GM21786 (cell line): ENCODE measurements at regions not wholly inside any gene's neighbourhood (a gene's known extent, or its start where the extent isn't known, plus 50 kb on each side); places are given as distances from the start of the nearest gene placed in this dataset.

ENCODE experiments used
- ATAC-seq: cut with Tn5 transposase; IDR thresholded peaks from one replicate; pipeline ENCODE4 v1.9.1; 2021; ENCODE audit not compliant: unreplicated experiment

DNA sequence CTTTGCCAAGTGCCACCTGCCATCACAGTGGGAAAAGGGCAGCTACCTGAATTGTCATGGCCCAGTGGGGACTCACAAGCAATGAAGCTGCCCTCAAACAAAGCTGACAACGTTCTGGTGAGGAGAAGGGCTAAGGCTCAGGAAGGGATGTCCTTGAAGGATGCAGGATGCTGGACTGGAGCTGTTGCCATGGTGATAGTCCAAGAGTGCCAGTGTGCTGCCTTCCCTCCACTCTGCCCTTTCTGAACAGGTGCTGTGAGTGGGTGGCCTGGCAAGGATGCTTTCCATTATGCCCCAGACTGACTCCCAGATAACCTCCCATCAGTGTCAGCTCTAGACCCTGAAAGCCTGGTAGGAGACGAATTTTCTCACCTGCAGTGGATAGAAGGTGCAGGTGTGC, 137.8 kb upstream of the GYPC start:
- ATAC-seq: no peak

GRCh38 chr2:126527836-126528490, 128.0 kb upstream of the GYPC start:
- peak; percentile 76 for ATAC-seq

DNA sequence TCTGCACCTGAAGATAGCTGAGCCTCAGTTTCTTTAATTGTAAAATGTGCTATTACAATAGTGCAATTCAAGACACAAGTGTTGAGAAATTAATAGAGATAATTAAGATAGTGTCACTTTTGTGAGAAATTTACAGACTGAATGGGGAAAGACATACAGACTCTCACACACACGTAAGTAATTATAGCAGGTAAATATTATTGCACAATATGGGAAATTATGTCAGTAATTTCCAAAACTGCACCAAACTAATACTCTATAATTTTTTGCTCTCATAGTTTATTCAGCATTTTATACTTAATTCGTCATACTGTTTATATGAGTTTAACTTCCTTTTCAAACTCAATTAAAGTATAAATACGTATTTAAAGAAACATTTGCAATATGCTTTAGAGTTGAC, 124.9 kb upstream of the GYPC start:
- no peak for ATAC-seq

GRCh38 chr2:126534478-126534877, 121.5 kb upstream of the GYPC start:
- ATAC-seq: no peak

DNA sequence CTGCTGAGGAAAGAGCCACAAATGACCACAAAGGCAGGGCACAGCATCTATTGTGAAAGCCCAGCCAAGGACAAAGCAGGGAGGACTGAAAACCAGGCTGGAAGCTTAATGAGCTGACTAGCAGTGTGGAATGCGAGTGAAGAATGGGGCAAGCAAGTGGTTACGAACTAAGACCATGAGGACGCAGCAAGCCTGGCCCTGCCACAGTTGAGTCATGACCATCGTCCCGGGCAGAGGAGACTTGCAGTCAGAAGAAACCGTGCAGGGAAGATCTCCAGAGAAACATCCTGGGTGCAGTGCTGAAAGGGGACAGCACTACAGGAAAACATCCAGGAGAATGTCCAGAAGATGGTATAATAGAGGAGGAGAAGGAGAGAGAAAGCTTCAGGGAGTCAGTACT, 120.5 kb upstream of the GYPC start:
- ATAC-seq: no peak

- no peak for ATAC-seq
Measured at GRCh38 chr2:126536605-126537200, 119.3 kb upstream of the GYPC start.

DNA sequence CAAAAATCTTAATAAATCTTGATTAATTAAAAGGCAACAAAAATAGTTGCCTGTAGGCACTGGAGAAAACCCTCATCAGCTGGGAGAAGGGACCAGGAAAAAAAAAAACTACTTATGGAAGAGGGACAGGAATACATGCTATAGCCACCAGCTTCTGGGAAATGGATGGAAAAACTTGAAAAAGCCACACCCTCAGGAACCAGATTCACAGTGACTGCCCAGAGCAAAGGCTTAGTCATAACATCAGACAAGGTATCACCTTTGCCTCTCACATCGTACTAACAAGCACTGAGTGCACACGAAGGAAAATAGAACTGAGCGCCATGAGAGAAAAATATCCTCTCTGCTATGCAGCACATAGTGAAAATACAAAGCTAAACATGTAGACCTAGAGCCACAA, 116.9 kb upstream of the GYPC start:
- ATAC-seq: no peak

DNA sequence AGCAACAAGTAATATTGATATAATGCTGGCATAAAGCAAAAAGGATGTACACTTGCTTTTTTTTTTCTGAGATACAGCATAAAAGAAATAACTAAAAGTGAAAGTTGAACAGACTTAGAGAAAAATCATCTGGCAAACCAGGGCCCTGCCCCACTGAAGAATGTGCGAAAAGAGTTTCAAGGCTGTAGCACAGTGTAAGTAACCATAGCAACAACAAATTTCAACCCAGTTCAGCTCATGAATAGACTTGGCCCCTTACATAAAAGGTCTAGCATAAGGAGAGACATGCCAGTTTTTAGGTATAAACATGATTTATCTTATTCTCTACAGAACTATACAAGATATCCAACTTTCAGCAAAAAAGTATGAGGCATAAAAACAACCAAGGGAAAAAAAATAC, 113.7 kb upstream of the GYPC start:
- ATAC-seq: no peak

- ATAC-seq: no peak
Measured at GRCh38 chr2:126543081-126543480, 112.9 kb upstream of the GYPC start.

- ATAC-seq: no peak
Measured at GRCh38 chr2:126558029-126558428, 97.9 kb upstream of the GYPC start.

DNA sequence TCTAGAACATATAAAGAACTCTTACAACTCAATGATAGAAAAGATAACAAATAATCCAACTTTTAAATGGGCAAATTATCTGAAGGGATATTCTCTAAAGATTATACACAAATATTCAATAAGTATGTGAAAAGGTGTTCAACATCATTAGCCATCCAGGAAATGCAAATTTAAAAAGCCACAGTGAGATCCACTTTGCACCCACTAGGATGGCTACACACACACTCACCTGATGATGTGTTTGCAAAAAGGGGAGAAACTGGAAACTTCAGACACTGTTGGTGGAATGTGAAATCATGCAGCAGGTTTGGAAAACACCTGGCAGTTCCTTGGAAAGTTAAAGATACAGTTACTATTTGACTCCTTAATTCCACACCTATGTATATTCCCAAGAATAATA, 87.2 kb upstream of the GYPC start:
- no peak for ATAC-seq

- ATAC-seq: no peak
Measured at GRCh38 chr2:126571403-126571802, 84.6 kb upstream of the GYPC start.

- ATAC-seq: no peak
Measured at GRCh38 chr2:126575631-126576030, 80.3 kb upstream of the GYPC start.

- no peak for ATAC-seq
Measured at GRCh38 chr2:126579868-126580267, 76.1 kb upstream of the GYPC start.

GRCh38 chr2:126586317-126586716, 69.6 kb upstream of the GYPC start:
- no peak for ATAC-seq

DNA sequence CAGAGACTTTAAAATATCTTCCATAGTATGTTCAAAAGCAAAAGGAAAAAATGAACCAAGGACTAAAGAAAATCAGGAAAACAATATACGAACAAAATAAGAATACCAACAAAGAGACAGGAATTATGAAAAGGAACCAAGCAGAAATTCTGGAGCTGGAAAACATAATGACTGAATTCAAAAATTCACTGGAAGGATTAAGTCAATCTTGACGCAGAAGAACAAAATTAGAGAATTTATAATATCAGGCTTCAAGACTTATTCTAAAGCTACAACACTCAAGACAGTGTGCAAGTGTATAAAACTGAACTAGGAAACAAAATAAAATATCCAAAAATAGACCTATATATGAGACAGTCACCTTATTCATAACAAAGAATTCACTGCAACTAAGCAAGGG, 56.9 kb upstream of the GYPC start:
- ATAC-seq: no peak

DNA sequence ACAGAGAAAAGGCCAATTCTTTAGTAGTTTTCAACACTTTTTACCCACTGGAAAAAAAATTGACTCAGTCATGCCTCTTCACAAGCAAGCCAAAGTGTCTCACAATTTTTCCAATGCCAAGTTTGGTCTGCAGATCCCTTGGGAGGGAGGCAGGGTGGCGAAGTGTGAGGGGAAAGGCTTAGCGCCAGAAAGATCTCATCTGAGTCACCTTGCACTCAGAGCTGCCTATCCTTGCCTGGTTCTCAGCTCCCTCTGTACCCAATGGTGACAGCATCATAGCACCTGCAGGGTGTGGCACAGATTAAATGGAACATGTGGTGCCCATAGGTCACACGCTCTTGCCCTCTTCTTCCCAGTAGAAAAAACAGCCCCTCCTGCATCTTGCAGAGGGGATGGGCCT, 55.2 kb upstream of the GYPC start:
- ATAC-seq: no peak

DNA sequence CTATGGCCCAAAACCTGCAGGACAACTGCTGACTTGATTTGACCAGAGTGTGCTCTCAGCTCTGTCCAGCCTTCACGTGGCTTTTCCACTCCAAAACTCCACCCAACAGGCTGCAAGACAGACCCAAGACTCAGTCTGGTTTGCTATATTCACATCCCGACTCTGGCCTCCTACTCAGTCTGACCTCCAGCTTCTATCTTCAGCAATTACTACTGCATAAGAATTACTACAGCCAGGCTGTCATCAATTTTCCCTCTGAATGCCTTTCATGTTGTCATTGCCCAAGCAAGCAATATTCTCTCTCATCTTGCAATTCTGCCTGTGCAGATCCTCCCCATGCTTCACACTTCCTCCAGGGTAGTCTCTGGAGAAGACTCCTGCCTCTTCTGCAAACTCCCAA, 53.6 kb upstream of the GYPC start:
- no peak for ATAC-seq
